Upper lobe of left lung (tissue), 6 donors: ENCODE measurements at regions not wholly inside any gene's neighbourhood (a gene's known extent, or its start where the extent isn't known, plus 50 kb on each side); places are given as distances from the start of the nearest gene placed in this dataset.

ENCODE experiments used
- ATAC-seq, 2 donors: fragments of 200-7000 bp; cut with Tn5 transposase; one replicate each; pipeline ENCODE4 v1.9.1; 2022; ENCODE audit warnings: mild to moderate bottlenecking in 2 of 2, moderate library complexity in 2 of 2; ENCODE audit not compliant: low FRiP score in 2 of 2
- DNase-seq, 2 donors: peaks; one replicate each; pipeline ENCODE4 v3.0.0-alpha.2; 2019 to 2020
- H3K27ac ChIP-seq, 4 donors: fragments of 200-600 bp; sonication (generic); one replicate each; pipeline ENCODE4 v1.5.1; 2016 to 2019
- H3K27me3 ChIP-seq, 4 donors: fragments of 200-600 bp; sonication (generic); one replicate each; pipeline ENCODE4 v1.5.1; 2017 to 2019
- H3K36me3 ChIP-seq, 4 donors: fragments of 200-600 bp; sonication (generic); one replicate each; pipeline ENCODE4 v1.5.1; 2016 to 2019
- H3K4me1 ChIP-seq, 4 donors: fragments of 200-600 bp; sonication (generic); one replicate each; pipeline ENCODE4 v1.5.1; 2018 to 2019
- H3K4me3 ChIP-seq, 4 donors: fragments of 200-600 bp; sonication (generic); one replicate each; pipeline ENCODE4 v1.5.1; 2017 to 2019; ENCODE audit warnings: mild to moderate bottlenecking in 2 of 4, moderate library complexity in 1 of 4
- H3K9me3 ChIP-seq, 4 donors: fragments of 200-600 bp; sonication (generic); one replicate each; pipeline ENCODE4 v1.5.1; 2018 to 2019
- CTCF ChIP-seq, 6 experiments: fragments of 450-650 bp in 4 of 6; fragments of 200-600 bp in 2 of 6; sonication (generic) in 2 of 6; IDR thresholded peaks; one replicate each; pipeline ENCODE4 v1.5.1; 2016 to 2019; ENCODE audit warnings: antibody characterized with exemption in 6 of 6
- EP300 ChIP-seq, 4 donors: sonication (generic); formaldehyde crosslinking; IDR thresholded peaks; one replicate each; pipeline ENCODE4 v1.5.1; 2017; ENCODE audit warnings: antibody characterized with exemption in 4 of 4, control low read depth in 2 of 4
- POLR2A ChIP-seq, 4 donors: fragments of 450-650 bp; IDR thresholded peaks; one replicate each; pipeline ENCODE4 v1.5.1; 2016 to 2017; ENCODE audit warnings: antibody characterized with exemption in 4 of 4, mild to moderate bottlenecking in 2 of 4
- POLR2AphosphoS5 ChIP-seq, 2 donors: sonication (generic); formaldehyde crosslinking; IDR thresholded peaks; one replicate each; pipeline ENCODE4 v1.5.1; 2017; ENCODE audit warnings: antibody characterized with exemption in 2 of 2
- WGBS, 2 donors: methylation state at CpG; one replicate each; pipeline ENCODE4 v1.1.5; 2017 to 2018; 5-methylcytosine and 5-hydroxymethylcytosine counted together
- donor health status: DM: no; HTN: no; CAD: no; lungs with moderate emphysema.
- donor health status: DM: no; HTN: yes; CAD: no; lungs with severe emphysema.

- Histone ChIP-seq H3K4me3 (no peak overlapping the region), H3K27ac (no peak overlapping the region), H3K36me3 (no peaks in the 10 kb centered on the region), H3K9me3 (no peaks in the 10 kb centered on the region), H3K4me1 (no peaks in the 10 kb centered on the region), H3K27me3 (no peaks in the 10 kb centered on the region)
- DNase-seq (no peak), ATAC-seq (no peak)
- TF ChIP-seq EP300 (IDR thresholded peaks at IDR 0.05) (no peak), CTCF (IDR thresholded peaks at IDR 0.05) (no peak), POLR2AphosphoS5 (IDR thresholded peaks at IDR 0.05) (no peak)
- WGBS, 2 donors, result 94 to 96% methylated on average over 5 of the region's 5 CpGs
These were observed 394.3 kb upstream of the ETAA1 start for GRCh38 chr2:67002618-67003371.

DNA sequence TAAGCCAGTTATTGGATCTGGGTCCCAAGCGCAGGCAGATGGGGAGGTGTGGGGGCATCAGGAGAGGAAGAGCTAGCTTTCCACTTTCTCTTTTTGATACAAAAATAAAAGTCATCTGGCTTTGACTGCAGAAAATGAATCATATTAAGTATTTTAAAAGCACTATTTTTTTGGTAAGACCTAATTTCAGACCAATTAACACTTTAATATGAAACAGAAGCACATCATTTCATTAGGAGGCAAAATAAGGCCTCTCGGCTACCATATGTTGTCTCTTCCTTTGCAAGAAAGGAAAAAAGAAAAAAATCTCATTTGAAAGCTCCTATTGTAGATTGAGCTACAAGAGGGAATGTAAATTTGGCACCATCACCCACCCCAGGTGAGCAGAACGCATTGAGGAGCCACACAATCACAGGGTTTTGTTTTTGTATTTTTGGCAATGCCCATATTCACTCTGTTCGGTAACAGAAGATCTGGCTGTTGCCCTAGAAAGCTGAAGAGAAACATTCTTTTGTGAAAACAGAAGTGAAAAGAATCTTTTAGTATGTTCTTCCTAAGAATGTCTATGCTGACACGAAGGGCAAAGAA, 390.7 kb upstream of the ETAA1 start:
- 72 to 78% methylated on average over 5 of the region's 5 CpGs for WGBS, 2 donors
- TF ChIP-seq CTCF (IDR thresholded peaks at IDR 0.05) (no peak), POLR2AphosphoS5 (IDR thresholded peaks at IDR 0.05) (no peak), EP300 (IDR thresholded peaks at IDR 0.05) (no peak), POLR2A (IDR thresholded peaks at IDR 0.05) (no peak)
- H3K27me3 ChIP-seq, result no peaks in the 10 kb centered on the region

DNA sequence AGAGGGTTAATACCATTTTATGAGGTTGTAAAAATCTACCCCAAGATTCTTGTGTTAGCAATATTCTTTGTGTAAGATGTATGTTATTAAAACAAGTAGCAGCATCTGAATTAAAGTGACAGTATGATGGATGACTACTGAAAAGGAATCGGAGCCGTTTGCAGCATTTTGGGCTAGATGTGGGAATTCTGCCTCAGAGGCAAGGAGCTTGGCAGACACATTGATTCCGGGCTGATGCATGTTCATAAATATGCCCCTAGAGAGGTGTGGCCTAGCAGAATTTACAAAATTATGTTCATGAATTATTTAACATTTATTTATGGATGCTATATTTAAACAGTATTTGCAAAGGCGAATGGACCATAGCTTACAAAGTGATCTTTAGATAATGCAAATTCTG, 389.0 kb upstream of the ETAA1 start:
- Histone ChIP-seq H3K27ac (no peak overlapping the region), H3K27me3 (no peaks in the 10 kb centered on the region), H3K4me3 (no peak overlapping the region), H3K4me1 (no peaks in the 10 kb centered on the region), H3K9me3 (no peaks in the 10 kb centered on the region), H3K36me3 (no peaks in the 10 kb centered on the region)
- TF ChIP-seq EP300 (IDR thresholded peaks at IDR 0.05) (no peak), POLR2A (IDR thresholded peaks at IDR 0.05) (no peak), POLR2AphosphoS5 (IDR thresholded peaks at IDR 0.05) (no peak), CTCF (IDR thresholded peaks at IDR 0.05) (no peak)
- 64 to 77% methylated on average over 4 of the region's 4 CpGs for WGBS, 2 donors
- DNase-seq (no peak), ATAC-seq (no peak)

More for the DNA sequence above, 390.7 kb upstream of the ETAA1 start:
- Histone ChIP-seq H3K4me1 (no peaks in the 10 kb centered on the region), H3K27ac (no peak overlapping the region), H3K4me3 (no peak overlapping the region), H3K36me3 (no peaks in the 10 kb centered on the region), H3K9me3 (no peaks in the 10 kb centered on the region)
- DNase-seq (no peak), ATAC-seq (no peak)

GRCh38 chr2:67012165-67012564, 385.0 kb upstream of the ETAA1 start:
- no peak for ATAC-seq
- H3K4me3 ChIP-seq, result no peak overlapping the region
- no peaks in the 10 kb centered on the region for H3K36me3 ChIP-seq
- WGBS, 2 donors, result 86 to 94% methylated on average over 1 of the region's 1 CpG
- DNase-seq, result no peak
- H3K27me3 ChIP-seq, result no peaks in the 10 kb centered on the region
- H3K9me3 ChIP-seq, result no peaks in the 10 kb centered on the region
- no peak overlapping the region for H3K27ac ChIP-seq
- no peaks in the 10 kb centered on the region for H3K4me1 ChIP-seq
- TF ChIP-seq EP300 (IDR thresholded peaks at IDR 0.05) (no peak), POLR2AphosphoS5 (IDR thresholded peaks at IDR 0.05) (no peak)

DNA sequence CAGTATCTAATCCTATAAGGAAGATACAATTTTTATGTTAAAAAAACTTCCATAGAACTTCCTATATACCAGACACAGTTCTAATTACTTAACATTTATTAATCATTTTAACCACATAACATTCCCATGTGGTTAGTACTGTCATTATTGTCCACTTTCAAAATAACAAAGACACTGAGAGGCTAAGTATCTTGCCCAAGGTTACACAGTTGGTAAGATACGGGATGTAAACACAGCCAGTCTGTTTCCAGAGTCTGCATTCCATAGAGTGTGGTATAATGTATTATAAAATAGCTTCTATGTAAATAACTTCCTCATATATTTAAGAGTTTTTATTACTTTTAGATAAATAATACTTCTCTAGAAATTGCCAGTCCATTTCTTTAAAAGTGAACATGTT, 383.3 kb upstream of the ETAA1 start:
- TF ChIP-seq POLR2A (IDR thresholded peaks at IDR 0.05) (no peak), EP300 (IDR thresholded peaks at IDR 0.05) (no peak), CTCF (IDR thresholded peaks at IDR 0.05) (no peak), POLR2AphosphoS5 (IDR thresholded peaks at IDR 0.05) (no peak)
- no peaks in the 10 kb centered on the region for H3K36me3 ChIP-seq
- H3K4me1 ChIP-seq, result no peaks in the 10 kb centered on the region
- no peak overlapping the region for H3K4me3 ChIP-seq
- ATAC-seq, result no peak
- DNase-seq, result no peak
- no peak overlapping the region for H3K27ac ChIP-seq
- WGBS, 2 donors, result 33 to 82% methylated on average over 1 of the region's 1 CpG
- H3K27me3 ChIP-seq, result no peaks in the 10 kb centered on the region
- no peaks in the 10 kb centered on the region for H3K9me3 ChIP-seq
